Endothelial cell of umbilical vein (primary cell): ENCODE measurements at regions not wholly inside any gene's neighbourhood (a gene's known extent, or its start where the extent isn't known, plus 50 kb on each side); places are given as distances from the start of the nearest gene placed in this dataset.

Experiments
- BruUV-seq: library from RNA; stranded (reverse); fragments of 400-500 nt; replicated peaks from 2 replicates; lab custom pipeline; 2021; lab: Mats Ljungman, UMichigan
- CTCF ChIA-PET: fragments of 300-600, 350-600 bp; sonication (Branson Sonifier 250); formaldehyde crosslinking; loops from one replicate; lab custom pipeline; 2021; ENCODE audit warnings: antibody characterized with exemption, inconsistent platforms; lab: Charles Lee
- POLR2A ChIA-PET: fragments of 300-600, 350-600 bp; sonication (Branson Sonifier 250); formaldehyde crosslinking; loops from one replicate; lab custom pipeline; 2021; ENCODE audit warnings: antibody characterized with exemption, inconsistent platforms; lab: Charles Lee
- DNase-seq: peaks from one replicate; pipeline ENCODE4 v3.0.0-alpha.2; 2011; ENCODE audit warnings: low read depth, low spot score
- FAIRE-seq: peaks from 2 replicates; lab custom pipeline; 2011; peaks lifted over from hg19 to GRCh38; lab: Jason Lieb, UNC
- H2AFZ ChIP-seq: 2 replicates; pipeline ENCODE4 v1.6.0; 2012; ENCODE audit warnings: low read depth, low read length, control low read depth, inconsistent platforms
- H3K27ac ChIP-seq: 2 replicates; pipeline ENCODE4 v1.5.1; 2011; ENCODE audit warnings: low read depth, mild to moderate bottlenecking, control low read depth, low read length, moderate library complexity; ENCODE audit not compliant: insufficient read depth
- H3K27me3 ChIP-seq, 2 experiments: 2 replicates each; pipeline versions ENCODE4 v1.6.0 to v1.6.1; 2011; ENCODE audit warnings: low read length in 2 of 2, mixed read lengths in 1 of 2; ENCODE audit not compliant: control insufficient read depth in 2 of 2, insufficient read depth in 2 of 2
- H3K36me3 ChIP-seq, 2 experiments: 2 replicates in 1 of 2; 3 replicates in 1 of 2; pipeline ENCODE4 v1.5.1; 2011; ENCODE audit warnings: low read length in 2 of 2, mild to moderate bottlenecking in 1 of 2, moderate library complexity in 1 of 2; ENCODE audit not compliant: control insufficient read depth in 2 of 2, insufficient read depth in 2 of 2; ENCODE audit errors: extremely low read depth in 1 of 2
- H3K4me1 ChIP-seq: 3 replicates; pipeline ENCODE4 v1.5.1; 2011; ENCODE audit warnings: mild to moderate bottlenecking, low read length; ENCODE audit not compliant: control insufficient read depth, insufficient read depth; ENCODE audit errors: extremely low read depth
- H3K4me2 ChIP-seq: 2 replicates; pipeline ENCODE4 v1.6.1; 2011; ENCODE audit warnings: low read length, control low read depth, mixed read lengths; ENCODE audit not compliant: insufficient read depth
- H3K4me3 ChIP-seq, 3 experiments: fragments of 200-600 bp in 1 of 3; sonication (generic), shearing (Covaris generic) in 1 of 3; replicated peaks in 1 of 3; 2 replicates each; pipeline ENCODE4 v1.5.1; 2011 to 2016; ENCODE audit warnings: control low read depth in 3 of 3, low read length in 3 of 3, mild to moderate bottlenecking in 2 of 3, inconsistent platforms in 1 of 3, low read depth in 1 of 3, moderate library complexity in 1 of 3; ENCODE audit not compliant: insufficient read depth in 1 of 3
- H3K79me2 ChIP-seq: 2 replicates; pipeline ENCODE4 v1.6.0; 2012; ENCODE audit warnings: low read length, inconsistent platforms; ENCODE audit not compliant: control insufficient read depth, insufficient read depth
- H3K9ac ChIP-seq: replicated peaks from 2 replicates; pipeline ENCODE3; 2011; ENCODE audit warnings: low read length, control low read depth; ENCODE audit not compliant: insufficient read depth; ENCODE audit errors: extremely low read depth
- H3K9me1 ChIP-seq: replicated peaks from 3 replicates; pipeline ENCODE4 v1.6.0; 2011; ENCODE audit warnings: mild to moderate bottlenecking, low read length; ENCODE audit not compliant: control insufficient read depth, insufficient read depth; ENCODE audit errors: extremely low read depth
- H3K9me3 ChIP-seq: replicated peaks from 2 replicates; pipeline ENCODE4 v1.5.1; 2012; ENCODE audit warnings: low read length, inconsistent platforms; ENCODE audit not compliant: control insufficient read depth, insufficient read depth
- H4K20me1 ChIP-seq: replicated peaks from 2 replicates; pipeline ENCODE3; 2011; ENCODE audit warnings: mild to moderate bottlenecking, low read length; ENCODE audit not compliant: control insufficient read depth, insufficient read depth; ENCODE audit errors: extremely low read depth
- CTCF ChIP-seq, 2 donors: IDR thresholded peaks; 1 replicate in 1 of 2; 2 replicates in 1 of 2; pipeline ENCODE4 v1.5.1; 2011; ENCODE audit warnings: low read length in 2 of 2, mild to moderate bottlenecking in 2 of 2, moderate library complexity in 2 of 2, control low read depth in 1 of 2, inconsistent platforms in 1 of 2, low read depth in 1 of 2; ENCODE audit not compliant: insufficient read depth in 1 of 2; ENCODE audit errors: extremely low read depth in 1 of 2
- EZH2 ChIP-seq: IDR thresholded peaks from 2 replicates; pipeline ENCODE4 v1.6.1; 2012; ENCODE audit warnings: borderline replicate concordance, low read depth, mild to moderate bottlenecking, moderate library complexity, low read length, inconsistent platforms; ENCODE audit not compliant: severe bottlenecking
- FOS ChIP-seq: IDR thresholded peaks from 2 replicates; pipeline ENCODE4 v1.6.1; 2011; ENCODE audit warnings: mild to moderate bottlenecking, low read length, moderate library complexity, borderline replicate concordance; ENCODE audit not compliant: insufficient read depth
- GATA2 ChIP-seq: IDR thresholded peaks from 2 replicates; pipeline ENCODE4 v1.7.0; 2011; ENCODE audit warnings: low read depth, mild to moderate bottlenecking, moderate library complexity, mixed read lengths, low read length; ENCODE audit not compliant: insufficient read length, insufficient read depth
- JUN ChIP-seq: IDR thresholded peaks from 2 replicates; pipeline ENCODE4 v1.6.1; 2011; ENCODE audit warnings: borderline replicate concordance, low read depth; ENCODE audit not compliant: insufficient read length, insufficient read depth
- MAX ChIP-seq: IDR thresholded peaks from 2 replicates; pipeline ENCODE4 v1.6.1; 2011; ENCODE audit not compliant: insufficient read depth, insufficient read length
- MYC ChIP-seq: IDR thresholded peaks from one replicate; pipeline ENCODE4 v1.6.1; 2011; ENCODE audit warnings: mild to moderate bottlenecking, low read depth, low read length
- POLR2A ChIP-seq: IDR thresholded peaks from 2 replicates; pipeline ENCODE4 v1.6.1; 2012; ENCODE audit warnings: low read depth, mild to moderate bottlenecking, control low read depth, low read length
- POLR2AphosphoS5 ChIP-seq: IDR thresholded peaks from 2 replicates; pipeline ENCODE4 v1.6.1; 2012; ENCODE audit warnings: low read depth, mild to moderate bottlenecking, control low read depth, low read length, moderate library complexity; ENCODE audit not compliant: insufficient read depth
- dilution Hi-C: fragments of 300-500 bp; cut with MboI; formaldehyde crosslinking; loops from one replicate; pipeline ENCODE4 v1.15.0; 2019; ENCODE audit warnings: low sequenced_read_pairs; ENCODE audit not compliant: extremely low pct_ligation_motif_present
- intact Hi-C: fragments of 100-400 bp; cut with micrococcal nuclease; formaldehyde crosslinking; loops from one replicate; pipeline ENCODE4 v1.10.0; 2022

- DNase-seq (no peak), FAIRE-seq (no peak)
- intact Hi-C loops = no loop called here
- dilution Hi-C loops = no loop called here
- Histone ChIP-seq H3K4me3 (no peak overlapping the region), H3K4me1 (no peaks in the 10 kb centered on the region), H3K27ac (no peak overlapping the region), H2AFZ (no peak overlapping the region), H3K36me3 (no peaks in the 10 kb centered on the region), H3K9ac (no peak overlapping the region), H3K9me1 (no peaks in the 10 kb centered on the region), H3K9me3 (peaks cover 3% of the 10 kb centered on the region), H4K20me1 (no peaks in the 10 kb centered on the region), H3K79me2 (no peaks in the 10 kb centered on the region), H3K27me3 (no peaks in the 10 kb centered on the region), H3K4me2 (no peak overlapping the region)
- POLR2A ChIA-PET = no interaction called here
- CTCF ChIA-PET = no interaction called here
- BruUV-seq = no TSS peak
- TF ChIP-seq GATA2 (no peak), EZH2 (no peak), CTCF (IDR thresholded peaks at IDR 0.05; ENCODE audit: extremely low read depth in 1 of 2, insufficient read depth in 1 of 2, low read depth in 1 of 2, low read length in 2 of 2) (no peak), POLR2A (no peak), MAX (no peak)
These were observed 304.7 kb downstream of the ADGRD1 start for GRCh38 chr12:131258398-131258797.

- CTCF ChIA-PET = no interaction called here
- no peak for FAIRE-seq
- Histone ChIP-seq H3K9ac (no peak overlapping the region), H4K20me1 (no peaks in the 10 kb centered on the region), H3K9me3 (peaks cover 3% of the 10 kb centered on the region), H3K4me1 (no peaks in the 10 kb centered on the region), H3K79me2 (no peaks in the 10 kb centered on the region), H3K36me3 (no peaks in the 10 kb centered on the region), H3K9me1 (no peaks in the 10 kb centered on the region), H3K27ac (no peak overlapping the region), H3K4me3 (no peak overlapping the region), H3K27me3 (no peaks in the 10 kb centered on the region), H3K4me2 (no peak overlapping the region), H2AFZ (no peak overlapping the region)
- intact Hi-C loops = no loop called here
- dilution Hi-C loops = no loop called here
- no peak for TF ChIP-seq MAX
- TF ChIP-seq POLR2AphosphoS5 = no peak
- no peak for TF ChIP-seq JUN
- TF ChIP-seq MYC = no peak
- no peak for TF ChIP-seq CTCF (IDR thresholded peaks at IDR 0.05; ENCODE audit: extremely low read depth in 1 of 2, insufficient read depth in 1 of 2, low read depth in 1 of 2, low read length in 2 of 2)
- TF ChIP-seq EZH2 = no peak
- no peak for TF ChIP-seq GATA2
- TF ChIP-seq POLR2A = no peak
- TF ChIP-seq FOS = no peak
- POLR2A ChIA-PET = no interaction called here
- DNase-seq = no peak
- BruUV-seq = no TSS peak
These were observed 306.7 kb downstream of the ADGRD1 start for GRCh38 chr12:131260251-131260905.
